ENCODE measurements at regions not wholly inside any gene's neighbourhood (a gene's known extent, or its start where the extent isn't known, plus 50 kb on each side); places are given as distances from the start of the nearest gene placed in this dataset.
"Not testable (repeated sequence)": the region's sequence is repeated elsewhere in the genome, so short reads cannot be mapped to it uniquely, and the experiment has no call there.

DNA sequence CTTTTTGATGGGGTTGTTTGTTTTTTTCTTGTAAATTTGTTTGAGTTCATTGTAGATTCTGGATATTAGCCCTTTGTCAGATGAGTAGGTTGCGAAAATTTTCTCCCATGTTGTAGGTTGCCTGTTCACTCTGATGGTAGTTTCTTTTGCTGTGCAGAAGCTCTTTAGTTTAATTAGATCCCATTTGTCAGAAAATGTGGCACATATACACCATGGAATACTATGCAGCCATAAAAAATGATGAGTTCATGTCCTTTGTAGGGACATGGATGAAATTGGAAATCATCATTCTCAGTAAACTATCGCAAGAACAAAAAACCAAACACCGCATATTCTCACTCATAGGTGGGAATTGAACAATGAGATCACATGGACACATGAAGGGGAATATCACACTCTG lies 224.4 kb upstream of the TRIB2 start:
- DNase-seq (ENCODE audit: low read depth in 4 of 6, low spot score in 6 of 6); H3K4me1 ChIP-seq (ENCODE audit: control insufficient read depth, insufficient read depth, low read length); H3K36me3 ChIP-seq (ENCODE audit: control insufficient read depth, insufficient read depth, low read length); H3K9me3 ChIP-seq (ENCODE audit: control insufficient read depth, insufficient read depth, low read length); H3K27ac ChIP-seq (ENCODE audit: low read depth, low read length); H3K4me3 ChIP-seq (ENCODE audit: low read depth, low read length); H3K27me3 ChIP-seq (ENCODE audit: control insufficient read depth, insufficient read depth, low read length): not testable (repeated sequence)
- no CpG with 5 or more reads among the region's 3 CpGs for WGBS (ENCODE audit: insufficient coverage)

DNA sequence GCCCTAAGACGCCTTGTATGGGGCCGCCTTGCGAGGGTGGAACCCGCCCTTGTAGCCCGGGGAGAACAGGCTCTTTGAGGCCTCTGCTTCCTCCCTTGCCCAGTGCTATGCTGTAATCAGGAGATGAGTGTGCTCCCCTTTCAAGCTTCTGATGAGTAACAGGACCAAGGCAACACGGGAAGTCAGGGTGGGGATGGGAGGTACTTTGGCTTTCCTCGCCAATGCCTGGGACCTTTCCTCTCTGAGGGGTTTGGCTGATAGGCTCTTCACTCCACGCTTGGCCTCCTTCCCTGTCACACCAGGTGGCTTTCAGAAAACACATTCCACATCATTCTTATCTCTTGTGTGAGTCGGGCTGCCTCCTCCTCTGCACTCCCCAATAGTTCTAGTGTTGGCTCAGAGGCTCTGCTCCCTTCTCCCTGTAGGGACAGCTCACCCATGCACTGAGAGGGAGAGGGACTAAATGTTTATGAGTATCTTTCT lies 223.7 kb upstream of the TRIB2 start:
- Histone ChIP-seq H3K36me3 (ENCODE audit: control insufficient read depth, insufficient read depth, low read length) (no peaks in the 10 kb centered on the region), H3K9me3 (ENCODE audit: control insufficient read depth, insufficient read depth, low read length) (no peaks in the 10 kb centered on the region), H3K27me3 (ENCODE audit: control insufficient read depth, insufficient read depth, low read length) (no peaks in the 10 kb centered on the region), H3K4me1 (ENCODE audit: control insufficient read depth, insufficient read depth, low read length) (no peaks in the 10 kb centered on the region), H3K4me3 (ENCODE audit: low read depth, low read length) (no peak overlapping the region), H3K27ac (ENCODE audit: low read depth, low read length) (no peak overlapping the region)
- WGBS (ENCODE audit: insufficient coverage) = 83% methylated on average over 5 of the region's 9 CpGs
- peak in 1 of 6 donors; percentile 61 for DNase-seq (ENCODE audit: low read depth in 4 of 6, low spot score in 6 of 6)

- H3K9me3 ChIP-seq (ENCODE audit: control insufficient read depth, insufficient read depth, low read length) = no peaks in the 10 kb centered on the region
- no peak overlapping the region for H3K27ac ChIP-seq (ENCODE audit: low read depth, low read length)
- no peaks in the 10 kb centered on the region for H3K36me3 ChIP-seq (ENCODE audit: control insufficient read depth, insufficient read depth, low read length)
- H3K4me1 ChIP-seq (ENCODE audit: control insufficient read depth, insufficient read depth, low read length) = no peaks in the 10 kb centered on the region
- no peak overlapping the region for H3K4me3 ChIP-seq (ENCODE audit: low read depth, low read length)
- no peak for DNase-seq (ENCODE audit: low read depth in 4 of 6, low spot score in 6 of 6)
- 100% methylated on average over 3 of the region's 7 CpGs for WGBS (ENCODE audit: insufficient coverage)
- no peaks in the 10 kb centered on the region for H3K27me3 ChIP-seq (ENCODE audit: control insufficient read depth, insufficient read depth, low read length)
Measured at GRCh38 chr2:12495247-12495868, 221.4 kb upstream of the TRIB2 start.

DNA sequence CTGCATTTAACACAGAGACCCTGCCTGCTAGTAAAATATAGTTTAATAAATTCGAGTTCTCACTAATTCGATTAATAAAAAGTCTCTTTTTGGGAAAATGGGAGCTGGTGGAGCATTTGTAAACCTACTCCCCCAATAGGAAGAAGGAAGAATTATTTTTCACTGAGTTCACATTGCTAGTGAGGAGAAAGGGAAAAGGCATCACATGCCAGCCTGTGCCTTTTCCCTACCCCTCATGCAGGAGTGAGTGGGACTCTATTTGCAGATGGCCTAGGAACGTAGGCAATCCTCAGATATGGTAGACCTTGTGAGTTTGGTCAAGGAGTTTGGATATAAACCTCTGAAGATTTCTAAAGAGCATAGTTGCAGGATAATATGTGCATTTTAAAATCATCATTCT lies 218.4 kb upstream of the TRIB2 start:
- no peak for DNase-seq (ENCODE audit: low read depth in 4 of 6, low spot score in 6 of 6)
- WGBS (ENCODE audit: insufficient coverage) = no CpG with 5 or more reads among the region's 3 CpGs
- Histone ChIP-seq H3K4me1 (ENCODE audit: control insufficient read depth, insufficient read depth, low read length) (no peaks in the 10 kb centered on the region), H3K9me3 (ENCODE audit: control insufficient read depth, insufficient read depth, low read length) (no peaks in the 10 kb centered on the region), H3K27ac (ENCODE audit: low read depth, low read length) (no peak overlapping the region), H3K36me3 (ENCODE audit: control insufficient read depth, insufficient read depth, low read length) (no peaks in the 10 kb centered on the region), H3K27me3 (ENCODE audit: control insufficient read depth, insufficient read depth, low read length) (no peaks in the 10 kb centered on the region), H3K4me3 (ENCODE audit: low read depth, low read length) (no peak overlapping the region)

GRCh38 chr2:12498704-12499103 lies 218.0 kb upstream of the TRIB2 start:
- WGBS (ENCODE audit: insufficient coverage) = 91% methylated on average over 1 of the region's 1 CpG
- Histone ChIP-seq H3K36me3 (ENCODE audit: control insufficient read depth, insufficient read depth, low read length) (no peaks in the 10 kb centered on the region), H3K9me3 (ENCODE audit: control insufficient read depth, insufficient read depth, low read length) (no peaks in the 10 kb centered on the region), H3K4me3 (ENCODE audit: low read depth, low read length) (no peak overlapping the region), H3K27me3 (ENCODE audit: control insufficient read depth, insufficient read depth, low read length) (no peaks in the 10 kb centered on the region), H3K4me1 (ENCODE audit: control insufficient read depth, insufficient read depth, low read length) (no peaks in the 10 kb centered on the region), H3K27ac (ENCODE audit: low read depth, low read length) (no peak overlapping the region)
- DNase-seq (ENCODE audit: low read depth in 4 of 6, low spot score in 6 of 6) = no peak

DNA sequence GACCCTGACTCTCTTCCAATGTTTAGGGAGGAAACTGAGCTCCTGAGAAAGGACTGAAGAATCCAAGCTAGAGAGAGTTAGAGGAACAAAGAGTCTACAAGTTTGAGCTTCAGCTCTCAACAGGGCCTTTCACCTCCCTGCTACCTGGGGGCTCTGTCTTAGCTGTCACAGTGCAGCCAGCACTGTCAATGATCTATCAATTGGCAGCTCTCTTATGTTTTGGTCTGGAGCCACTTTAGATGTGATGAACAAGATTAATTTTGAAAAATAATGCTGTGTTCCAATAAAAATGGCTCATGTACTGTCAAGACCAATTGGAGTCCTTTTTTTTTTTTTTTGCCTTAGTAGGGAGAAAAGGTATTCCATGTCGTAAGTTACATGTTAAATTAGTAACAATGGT lies 215.8 kb upstream of the TRIB2 start:
- no peak for DNase-seq (ENCODE audit: low read depth in 4 of 6, low spot score in 6 of 6)
- no peak overlapping the region for H3K27ac ChIP-seq (ENCODE audit: low read depth, low read length)
- H3K4me1 ChIP-seq (ENCODE audit: control insufficient read depth, insufficient read depth, low read length) = no peaks in the 10 kb centered on the region
- WGBS (ENCODE audit: insufficient coverage) = no CpG with 5 or more reads among the region's 1 CpG
- H3K4me3 ChIP-seq (ENCODE audit: low read depth, low read length) = no peak overlapping the region
- H3K36me3 ChIP-seq (ENCODE audit: control insufficient read depth, insufficient read depth, low read length) = no peaks in the 10 kb centered on the region
- H3K27me3 ChIP-seq (ENCODE audit: control insufficient read depth, insufficient read depth, low read length) = no peaks in the 10 kb centered on the region
- H3K9me3 ChIP-seq (ENCODE audit: control insufficient read depth, insufficient read depth, low read length) = no peaks in the 10 kb centered on the region

GRCh38 chr2:12501469-12502158 lies 215.1 kb upstream of the TRIB2 start:
- WGBS (ENCODE audit: insufficient coverage) = 40% methylated on average over 1 of the region's 4 CpGs
- H3K9me3 ChIP-seq (ENCODE audit: control insufficient read depth, insufficient read depth, low read length) = no peaks in the 10 kb centered on the region
- DNase-seq (ENCODE audit: low read depth in 4 of 6, low spot score in 6 of 6) = peak in 1 of 6 donors; percentile 9
- H3K27ac ChIP-seq (ENCODE audit: low read depth, low read length) = no peak overlapping the region
- H3K27me3 ChIP-seq (ENCODE audit: control insufficient read depth, insufficient read depth, low read length) = no peaks in the 10 kb centered on the region
- no peaks in the 10 kb centered on the region for H3K4me1 ChIP-seq (ENCODE audit: control insufficient read depth, insufficient read depth, low read length)
- H3K4me3 ChIP-seq (ENCODE audit: low read depth, low read length) = no peak overlapping the region
- no peaks in the 10 kb centered on the region for H3K36me3 ChIP-seq (ENCODE audit: control insufficient read depth, insufficient read depth, low read length)

DNA sequence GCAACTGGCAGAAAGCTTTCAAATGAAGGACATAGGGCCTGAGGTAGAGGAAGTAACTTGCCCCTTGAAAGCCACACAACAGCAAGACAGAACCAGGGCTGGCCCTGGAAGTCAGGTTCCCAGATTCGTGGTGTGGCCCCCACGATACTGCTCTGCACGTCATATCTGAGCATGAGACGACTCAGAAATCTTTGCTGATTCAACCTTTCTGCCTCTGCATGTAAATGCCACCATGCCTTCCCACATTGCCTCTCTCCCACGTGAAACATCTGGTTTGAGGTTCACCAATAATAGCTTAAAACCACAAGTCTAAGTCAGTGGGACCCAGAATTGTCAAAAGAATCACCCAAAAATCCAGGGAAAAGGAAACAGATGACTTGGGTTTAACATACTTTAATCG lies 214.0 kb upstream of the TRIB2 start:
- H3K4me1 ChIP-seq (ENCODE audit: control insufficient read depth, insufficient read depth, low read length) = no peaks in the 10 kb centered on the region
- 97% methylated on average over 5 of the region's 6 CpGs for WGBS (ENCODE audit: insufficient coverage)

GRCh38 chr2:12504443-12504842 lies 212.3 kb upstream of the TRIB2 start:
- no peak overlapping the region for H3K4me3 ChIP-seq (ENCODE audit: low read depth, low read length)
- 40% methylated on average over 1 of the region's 4 CpGs for WGBS (ENCODE audit: insufficient coverage)
- no peaks in the 10 kb centered on the region for H3K36me3 ChIP-seq (ENCODE audit: control insufficient read depth, insufficient read depth, low read length)
- no peak for DNase-seq (ENCODE audit: low read depth in 4 of 6, low spot score in 6 of 6)
- no peaks in the 10 kb centered on the region for H3K27me3 ChIP-seq (ENCODE audit: control insufficient read depth, insufficient read depth, low read length)
- no peaks in the 10 kb centered on the region for H3K4me1 ChIP-seq (ENCODE audit: control insufficient read depth, insufficient read depth, low read length)
- no peak overlapping the region for H3K27ac ChIP-seq (ENCODE audit: low read depth, low read length)
- no peaks in the 10 kb centered on the region for H3K9me3 ChIP-seq (ENCODE audit: control insufficient read depth, insufficient read depth, low read length)

More for the DNA sequence above, 214.0 kb upstream of the TRIB2 start:
- Histone ChIP-seq H3K36me3 (ENCODE audit: control insufficient read depth, insufficient read depth, low read length) (no peaks in the 10 kb centered on the region), H3K27ac (ENCODE audit: low read depth, low read length) (no peak overlapping the region), H3K9me3 (ENCODE audit: control insufficient read depth, insufficient read depth, low read length) (no peaks in the 10 kb centered on the region), H3K4me3 (ENCODE audit: low read depth, low read length) (no peak overlapping the region), H3K27me3 (ENCODE audit: control insufficient read depth, insufficient read depth, low read length) (no peaks in the 10 kb centered on the region)
- no peak for DNase-seq (ENCODE audit: low read depth in 4 of 6, low spot score in 6 of 6)

DNA sequence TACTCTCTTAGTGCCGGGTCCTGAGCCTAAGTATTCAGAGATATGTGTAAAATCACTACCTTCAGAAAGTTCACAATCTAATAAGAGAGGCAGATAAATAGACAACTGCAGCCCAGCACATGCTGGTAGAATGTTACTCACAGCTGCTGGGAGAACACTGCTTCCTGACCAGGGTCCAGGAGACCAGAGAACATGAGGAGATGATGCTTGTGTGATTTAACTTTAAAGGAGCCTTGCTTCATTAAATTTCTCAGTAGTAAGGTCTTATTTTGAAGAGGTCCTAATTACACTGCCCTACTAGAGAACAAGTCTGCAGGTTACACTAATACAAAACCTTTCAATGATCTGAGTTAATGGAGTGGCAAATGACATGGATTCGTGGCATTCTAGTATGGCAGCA lies 209.9 kb upstream of the TRIB2 start:
- Histone ChIP-seq H3K4me3 (ENCODE audit: low read depth, low read length) (no peak overlapping the region), H3K36me3 (ENCODE audit: control insufficient read depth, insufficient read depth, low read length) (no peaks in the 10 kb centered on the region), H3K27ac (ENCODE audit: low read depth, low read length) (no peak overlapping the region), H3K9me3 (ENCODE audit: control insufficient read depth, insufficient read depth, low read length) (no peaks in the 10 kb centered on the region), H3K4me1 (ENCODE audit: control insufficient read depth, insufficient read depth, low read length) (no peaks in the 10 kb centered on the region), H3K27me3 (ENCODE audit: control insufficient read depth, insufficient read depth, low read length) (no peaks in the 10 kb centered on the region)
- WGBS (ENCODE audit: insufficient coverage) = no CpG with 5 or more reads among the region's 2 CpGs
- DNase-seq (ENCODE audit: low read depth in 4 of 6, low spot score in 6 of 6) = no peak
